IPS DF 4.7 (cell line): ENCODE measurements at regions not wholly inside any gene's neighbourhood (a gene's known extent, or its start where the extent isn't known, plus 50 kb on each side); places are given as distances from the start of the nearest gene placed in this dataset.

Source experiments
- DNase-seq: peaks from one replicate; pipeline ENCODE4 v3.0.0-alpha.2; 2013; ENCODE audit warnings: low spot score; ENCODE audit errors: extremely low read depth

DNA sequence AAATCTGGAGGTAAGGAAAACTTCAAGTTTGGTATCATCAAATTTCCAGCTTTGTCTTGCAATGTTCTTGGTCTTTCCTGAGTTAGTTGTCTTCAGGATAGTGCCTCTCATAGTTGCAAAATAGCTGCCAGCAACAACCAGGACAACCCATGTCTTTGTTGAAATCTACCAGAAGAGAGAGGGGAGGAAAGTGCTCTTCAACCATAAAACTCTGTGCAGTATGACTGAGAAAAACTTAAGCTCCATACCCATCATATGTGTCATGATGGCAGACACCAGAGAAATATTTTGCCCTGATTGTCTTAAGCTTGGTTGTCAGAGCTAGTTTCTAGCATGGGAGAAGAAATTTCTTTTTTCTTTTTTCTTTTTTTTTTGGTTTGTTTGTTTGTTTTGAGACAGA is 103.3 kb downstream of the SPRY2 start:
- DNase-seq = no peak

DNA sequence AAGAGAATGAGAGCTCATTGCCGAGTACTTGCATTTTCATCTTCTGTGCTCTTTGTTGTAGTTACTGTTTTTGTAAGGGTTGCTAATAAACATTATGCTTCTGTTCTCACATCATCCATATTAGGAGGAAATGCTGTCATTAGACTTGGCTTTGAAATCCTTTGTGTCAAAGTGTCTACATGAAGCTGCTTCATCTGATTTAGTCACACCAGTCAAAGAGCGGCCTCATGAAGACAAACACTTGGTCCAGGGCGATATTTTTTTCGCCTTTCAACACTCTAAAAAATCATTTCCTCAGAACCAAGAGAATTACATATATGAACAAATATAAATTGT is 105.0 kb downstream of the SPRY2 start:
- no peak for DNase-seq

DNA sequence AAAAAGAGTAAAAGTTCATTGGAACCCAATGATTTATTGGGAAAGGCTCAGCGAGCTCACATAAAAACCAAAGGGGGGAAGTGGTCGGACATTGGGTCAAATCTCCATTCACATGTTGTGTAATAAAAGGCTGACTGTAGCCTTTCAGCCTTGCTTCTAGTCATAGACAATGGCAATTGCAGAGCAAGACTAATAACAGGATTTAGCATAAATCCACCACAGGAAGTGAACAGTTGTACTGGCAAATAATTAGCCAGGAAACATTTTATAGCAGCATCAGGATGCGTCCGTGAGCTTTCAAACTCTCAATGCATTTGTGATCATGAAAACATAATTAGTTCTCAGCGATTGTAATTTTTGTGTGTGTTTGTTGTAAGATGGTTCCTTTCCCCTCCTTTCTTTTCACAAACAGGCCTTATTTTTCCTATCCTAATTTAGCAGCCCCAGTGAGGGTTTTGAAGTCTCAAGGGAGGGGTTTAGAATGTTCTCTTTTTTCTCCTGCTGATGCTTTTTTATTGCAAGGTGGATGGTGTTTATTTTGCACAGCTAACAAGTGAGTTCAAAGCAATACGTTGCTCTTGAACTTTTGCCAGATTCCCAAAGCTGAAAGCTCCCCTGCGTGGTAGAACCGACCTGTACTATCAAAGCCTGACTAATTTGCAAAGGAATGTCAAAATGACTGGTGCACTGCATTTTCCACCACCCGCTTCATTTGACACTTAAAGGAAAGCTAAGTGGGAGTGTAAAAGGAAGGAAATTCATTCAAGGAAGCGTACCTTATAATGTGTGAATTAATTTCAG is 105.6 kb downstream of the SPRY2 start:
- no peak for DNase-seq

DNA sequence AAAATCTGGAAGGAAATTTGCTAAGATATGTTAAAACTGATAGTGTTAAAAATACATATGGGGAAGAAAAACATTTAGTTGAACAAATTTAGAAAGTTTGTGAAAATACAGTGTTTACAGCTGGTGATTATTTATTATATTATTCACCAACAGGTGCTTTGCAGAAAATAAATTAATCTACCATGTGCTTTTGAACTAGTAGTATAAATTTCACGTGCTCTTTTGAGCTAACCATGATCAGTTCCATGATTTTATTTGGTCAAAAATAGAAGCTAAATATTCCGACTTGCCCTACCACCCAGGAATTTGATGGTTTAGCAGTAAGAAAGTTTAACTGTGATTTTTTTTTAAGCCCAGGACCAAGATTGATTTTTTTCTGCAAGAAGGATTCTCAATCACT is 113.3 kb downstream of the SPRY2 start:
- no peak for DNase-seq

DNA sequence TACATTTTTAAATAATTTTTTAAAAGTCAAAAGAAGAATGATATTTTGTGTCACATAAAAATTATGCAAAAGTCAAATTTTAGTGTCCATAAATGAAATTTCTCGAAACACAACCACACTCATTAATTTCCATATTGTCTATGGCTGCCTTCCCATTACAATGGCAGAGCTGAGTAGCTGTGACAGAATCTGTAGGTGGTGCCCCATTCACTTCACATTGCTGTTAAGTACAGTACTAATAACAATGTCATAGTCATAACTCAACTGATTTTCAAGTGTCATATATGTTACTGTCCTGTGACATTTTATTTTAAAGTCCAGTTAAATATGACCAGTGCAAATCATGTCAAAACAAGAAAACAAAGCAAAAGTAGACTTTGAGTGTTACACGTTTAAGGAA is 114.3 kb downstream of the SPRY2 start:
- DNase-seq = no peak

DNA sequence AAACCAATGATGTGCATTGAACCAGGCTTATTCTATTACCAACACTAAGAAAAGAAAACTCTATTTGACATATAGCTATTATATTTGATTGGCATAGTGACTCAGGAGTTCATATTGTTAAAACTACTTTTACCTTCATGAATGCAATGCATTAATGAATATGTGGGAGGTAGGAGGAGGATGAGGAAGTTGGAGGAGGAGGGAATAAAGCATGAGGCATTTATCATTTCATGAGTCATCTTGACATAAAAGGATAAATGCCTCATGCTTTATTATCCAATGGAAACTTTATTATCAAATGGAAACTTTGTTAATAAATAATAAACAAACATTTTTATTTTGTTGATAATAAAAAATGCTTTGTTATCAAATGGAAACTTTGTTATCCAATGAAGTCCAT is 116.5 kb downstream of the SPRY2 start:
- no peak for DNase-seq

DNA sequence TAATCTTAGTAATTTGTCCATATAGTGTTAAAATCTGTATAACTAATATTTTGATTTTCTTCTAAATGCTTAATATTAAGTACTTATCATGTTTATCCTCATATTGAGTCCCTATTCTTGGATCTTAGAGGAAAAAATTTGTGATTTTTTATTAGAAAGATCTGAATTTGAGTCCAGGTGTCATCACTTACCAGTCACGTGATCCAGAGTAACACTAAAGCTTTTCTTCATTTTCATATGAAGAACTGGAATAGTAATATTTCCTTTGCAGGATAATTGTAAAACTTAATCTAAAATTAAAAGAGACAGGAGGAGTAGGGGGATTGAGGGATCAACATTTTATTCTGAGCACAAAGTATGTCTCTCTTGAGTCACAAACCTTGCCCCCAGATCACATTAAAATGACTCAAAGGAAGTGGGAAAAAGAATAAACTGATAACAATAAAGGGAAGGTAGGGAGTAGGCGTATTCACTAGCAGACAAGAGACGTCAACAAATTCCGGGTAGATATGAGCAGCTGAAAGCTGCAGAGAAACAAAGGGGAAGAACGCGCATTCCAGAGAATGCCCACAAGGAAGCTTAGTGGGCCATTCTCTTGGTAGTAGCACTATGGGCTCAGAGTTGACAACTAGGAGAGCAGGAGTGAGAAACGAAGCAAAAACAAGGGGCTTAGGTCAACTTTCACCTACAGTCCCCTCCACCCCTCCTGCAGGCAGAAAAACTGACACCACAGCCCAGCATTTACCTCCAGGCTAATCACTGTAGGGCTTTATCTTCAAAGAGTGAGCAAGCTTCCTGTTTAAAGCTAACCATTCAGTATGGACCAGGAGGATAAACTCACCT is 123.1 kb downstream of the SPRY2 start:
- DNase-seq = no peak

DNA sequence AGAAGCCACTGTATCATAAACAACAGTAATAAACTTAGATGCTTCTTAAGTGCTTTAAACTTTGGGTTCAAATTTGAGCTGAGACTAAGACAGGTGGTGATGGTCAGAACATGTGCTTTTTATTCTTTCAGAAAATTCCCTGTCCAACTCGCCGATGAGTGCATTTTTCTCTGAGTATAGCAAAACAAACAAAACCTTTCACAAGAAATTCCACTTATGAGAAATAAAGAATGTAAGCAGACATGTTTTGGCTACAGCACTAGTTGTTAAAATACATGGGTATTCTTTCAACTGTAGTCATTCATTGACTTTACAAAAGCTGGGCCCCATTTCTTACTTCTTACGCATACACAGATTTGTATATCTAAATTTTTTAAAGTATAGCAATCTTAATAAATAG is 125.6 kb downstream of the SPRY2 start:
- no peak for DNase-seq

DNA sequence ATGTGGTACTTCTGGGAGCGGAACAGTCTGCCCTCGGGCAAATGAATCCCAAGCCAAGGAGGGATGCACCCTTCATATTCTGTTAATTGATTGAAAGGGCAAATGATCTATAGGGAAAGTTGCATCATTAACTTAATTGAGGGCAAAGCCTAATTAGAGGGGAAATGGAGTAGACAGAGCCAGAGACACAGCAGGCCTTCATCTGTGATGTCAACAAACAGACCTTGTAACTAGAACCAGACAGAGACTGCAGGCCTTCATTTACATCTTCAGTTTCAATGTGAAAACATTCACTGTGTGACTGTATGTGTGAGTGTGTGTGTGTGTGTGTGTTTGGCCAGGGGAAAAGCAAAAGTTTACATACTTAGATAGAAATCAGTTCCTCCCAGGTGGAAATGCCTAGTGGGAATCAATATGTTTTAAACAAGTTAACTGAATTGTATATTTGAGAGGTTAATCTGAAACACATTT is 126.4 kb downstream of the SPRY2 start:
- no peak for DNase-seq

DNA sequence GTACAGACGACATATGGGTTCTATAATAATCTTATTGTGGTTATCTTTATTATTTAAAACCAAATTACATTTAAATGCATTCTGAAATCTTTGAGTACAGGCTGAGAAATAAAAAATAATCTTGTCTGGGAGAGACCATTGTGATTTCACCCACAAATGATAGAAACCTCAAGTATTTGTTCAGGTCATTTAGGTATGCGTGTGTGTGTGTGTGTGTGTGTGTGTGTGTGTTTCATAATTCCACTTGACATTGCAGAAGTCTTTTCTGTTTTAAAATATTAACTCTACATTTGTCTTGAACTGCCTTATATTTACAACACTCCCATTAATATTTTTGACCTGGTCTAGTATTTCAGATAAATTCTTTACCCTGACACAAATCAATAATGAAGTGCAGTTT is 126.9 kb downstream of the SPRY2 start:
- no peak for DNase-seq

DNA sequence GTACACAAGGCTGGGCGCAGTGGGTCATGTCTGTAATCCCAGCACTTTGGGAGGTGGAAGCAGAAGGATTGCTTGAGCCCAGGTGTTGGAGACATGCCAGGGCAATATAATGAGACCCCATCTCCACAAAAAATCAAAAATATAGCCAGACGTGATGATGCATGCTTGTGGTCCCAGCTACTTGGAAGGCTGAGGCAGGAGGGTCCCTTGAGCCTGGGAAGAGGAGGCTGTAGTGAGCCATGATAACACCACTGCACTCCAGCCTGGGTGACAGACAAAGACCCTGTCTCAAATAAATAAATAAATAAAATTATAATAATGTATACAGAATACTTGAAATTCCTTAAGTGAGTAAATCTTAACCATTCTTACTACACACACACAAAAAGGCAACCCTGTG is 127.7 kb downstream of the SPRY2 start:
- DNase-seq = no peak

DNA sequence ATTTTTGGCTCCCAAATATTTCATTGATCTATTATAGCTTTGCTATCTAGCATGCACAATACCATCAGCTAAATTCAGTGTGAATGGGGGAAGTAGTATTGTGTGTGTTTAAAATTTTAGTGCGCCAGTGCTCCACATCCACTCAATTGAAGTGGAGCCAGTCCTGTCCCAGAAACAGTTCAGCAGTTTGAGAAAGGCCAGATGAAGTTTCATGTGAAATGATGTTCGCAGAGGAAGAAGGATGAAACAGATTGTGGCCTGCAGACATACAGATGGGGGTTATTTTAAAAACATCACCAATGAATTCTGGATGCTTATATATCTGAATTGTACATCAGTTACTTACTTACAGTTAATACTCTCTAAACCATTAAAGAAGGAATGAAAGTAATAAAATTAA is 129.4 kb downstream of the SPRY2 start:
- no peak for DNase-seq

DNA sequence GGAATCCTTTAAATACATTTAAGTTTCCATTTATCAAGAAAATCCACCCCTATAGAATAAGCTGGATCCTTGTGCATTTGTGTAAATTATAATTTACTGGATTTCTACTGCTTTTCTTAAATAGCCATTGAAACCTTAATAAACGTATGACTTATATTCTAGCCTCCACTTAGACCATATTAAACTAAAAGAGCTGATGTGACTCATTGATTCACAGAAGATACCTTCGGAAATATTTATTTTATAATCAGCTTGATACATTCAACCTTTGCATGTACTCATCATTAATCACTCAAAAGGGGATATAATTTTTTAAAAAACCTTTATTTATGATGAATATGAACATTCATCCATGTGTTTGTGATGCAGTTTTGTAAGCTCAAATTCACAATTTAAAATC is 136.3 kb downstream of the SPRY2 start:
- DNase-seq = no peak

DNA sequence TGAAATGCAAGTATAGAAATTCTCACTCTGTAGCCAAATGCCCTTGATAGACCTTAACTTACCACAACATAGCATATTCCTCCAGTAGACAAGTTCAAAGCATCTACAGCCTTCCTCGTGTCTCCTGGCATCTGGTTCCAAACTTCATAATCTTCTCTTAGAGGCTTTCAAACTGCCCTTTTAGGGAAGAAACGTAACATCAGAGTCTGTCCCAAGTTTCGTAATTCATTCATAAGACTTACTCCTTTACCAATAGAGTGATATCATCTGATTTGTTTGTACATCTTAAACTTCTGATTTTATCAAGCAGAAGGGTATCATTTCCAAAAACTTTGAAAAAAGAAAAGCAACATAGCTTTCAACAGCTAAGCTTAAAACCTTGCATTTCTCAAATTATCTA is 137.4 kb downstream of the SPRY2 start:
- no peak for DNase-seq

DNA sequence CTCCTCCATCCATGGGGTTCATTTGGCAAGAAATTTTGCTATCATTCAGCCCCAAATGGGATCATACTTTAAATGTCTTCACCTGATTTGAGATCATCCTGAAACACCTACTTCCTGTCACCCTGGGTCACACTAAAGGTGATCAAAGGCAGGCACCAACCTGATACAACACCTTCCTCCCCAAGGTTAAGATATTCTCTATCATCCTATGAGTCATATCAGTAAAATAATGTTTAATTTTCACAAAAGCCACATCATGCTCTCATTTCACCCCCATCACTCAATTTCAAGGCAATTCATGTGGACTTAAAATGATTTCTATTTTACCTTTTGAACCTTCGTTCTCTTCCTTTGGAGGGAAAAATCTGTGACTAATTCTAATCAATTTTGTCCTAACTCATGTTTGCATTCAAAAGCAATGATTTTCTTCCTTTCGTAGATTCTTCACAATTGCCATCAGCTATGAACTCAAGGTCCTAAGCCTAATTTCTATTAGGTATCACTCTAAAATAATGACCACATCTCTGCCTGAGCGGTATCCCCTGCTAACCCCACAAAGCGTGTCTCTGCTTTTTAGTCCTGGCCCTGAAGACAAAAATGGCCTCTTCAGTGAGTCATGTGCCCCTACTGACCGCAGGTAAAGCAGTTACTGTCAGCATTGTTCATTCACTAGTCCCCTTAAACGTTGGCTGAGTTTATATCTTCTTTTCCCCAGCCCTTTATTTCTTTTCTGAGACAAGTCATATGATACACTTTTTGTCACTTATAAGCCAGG is 139.0 kb downstream of the SPRY2 start:
- no peak for DNase-seq

DNA sequence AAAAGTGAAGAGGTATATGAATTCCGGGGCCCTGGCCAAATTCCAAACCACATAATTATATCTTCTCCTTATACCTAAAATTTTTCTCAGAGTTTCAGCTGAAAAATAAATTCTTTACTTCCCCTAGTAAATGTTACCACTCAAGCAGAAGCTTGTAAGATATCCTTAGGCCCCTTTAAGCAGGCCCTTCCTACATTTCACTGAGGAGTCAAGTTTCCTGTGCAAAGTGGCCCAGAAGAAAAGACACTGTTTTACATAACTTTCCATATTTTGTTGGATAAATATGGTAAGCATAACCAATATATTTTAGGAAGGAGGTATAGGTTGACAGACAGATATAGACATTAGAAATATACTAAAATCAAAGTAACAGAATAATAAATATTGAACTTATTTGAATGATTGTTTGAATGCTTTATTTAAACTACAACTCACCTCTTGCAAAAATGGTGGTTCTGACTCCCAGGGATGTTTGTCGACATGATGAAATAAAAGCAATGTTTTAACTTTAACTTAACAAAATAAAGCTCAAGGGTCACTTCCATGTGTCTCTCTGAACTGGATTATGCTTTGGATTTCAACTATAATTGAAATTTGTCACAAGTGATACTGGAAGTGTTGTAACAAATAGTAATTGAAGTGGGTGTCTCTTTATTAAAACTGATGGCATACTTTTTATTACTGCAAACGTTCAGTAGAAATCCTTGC is 141.2 kb downstream of the SPRY2 start:
- DNase-seq = no peak

DNA sequence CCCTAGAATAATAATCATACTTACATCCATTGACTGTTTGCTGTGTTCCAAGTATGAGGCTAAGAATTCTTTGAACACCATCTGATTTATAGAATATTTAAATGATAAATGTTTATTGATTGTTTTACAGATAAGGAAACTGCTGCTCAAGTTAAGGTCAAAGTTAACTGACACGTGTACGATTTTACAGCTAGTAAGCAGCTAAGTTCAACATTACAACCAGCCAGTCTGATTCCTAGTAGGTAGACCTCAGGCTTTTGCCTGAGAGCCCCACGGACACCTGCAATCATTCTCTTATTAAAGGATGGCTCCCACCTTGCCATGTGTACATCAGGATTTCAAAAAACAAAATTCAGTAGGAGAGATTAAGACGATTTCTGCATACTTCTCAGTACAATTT is 141.9 kb downstream of the SPRY2 start:
- no peak for DNase-seq

DNA sequence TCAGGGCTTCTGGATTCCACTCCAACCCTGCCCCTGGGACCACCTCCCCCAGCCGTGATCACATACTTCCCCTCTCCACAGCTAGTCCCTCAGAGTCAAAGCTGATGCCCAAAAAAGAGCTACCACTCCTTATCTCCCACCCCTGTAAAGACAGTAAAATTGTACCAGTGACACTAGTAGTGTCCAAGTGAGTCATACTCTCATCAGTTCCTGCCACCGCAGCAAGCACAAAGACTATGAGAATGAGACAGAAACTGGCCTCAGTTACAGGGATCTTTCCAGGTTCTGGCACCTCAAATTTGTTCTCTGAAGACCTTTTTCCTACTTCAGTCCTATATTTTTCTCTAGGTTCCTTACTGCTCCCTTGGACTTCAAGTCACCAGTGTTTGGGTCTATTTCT is 144.2 kb downstream of the SPRY2 start:
- DNase-seq = no peak

DNA sequence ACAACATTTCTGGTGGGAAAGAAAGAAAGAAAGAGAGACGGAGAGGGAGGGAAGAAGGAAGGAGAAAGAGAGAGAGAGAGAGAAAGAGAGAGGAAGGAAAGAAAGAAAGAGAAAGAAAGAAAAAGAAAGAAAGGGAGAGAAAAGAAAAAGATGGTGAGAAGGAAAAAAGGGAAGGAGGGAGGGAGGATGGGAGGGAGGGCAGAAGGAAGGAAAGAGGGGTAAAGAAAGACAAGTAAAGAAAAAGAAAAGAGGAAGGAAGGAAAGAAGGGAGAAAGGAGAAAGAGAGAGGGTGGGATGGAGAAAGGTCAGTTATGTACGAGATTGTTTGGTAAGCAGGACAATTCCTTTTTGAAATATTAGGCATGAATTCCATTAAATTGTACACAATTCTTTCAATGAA is 145.3 kb downstream of the SPRY2 start:
- DNase-seq = no peak

DNA sequence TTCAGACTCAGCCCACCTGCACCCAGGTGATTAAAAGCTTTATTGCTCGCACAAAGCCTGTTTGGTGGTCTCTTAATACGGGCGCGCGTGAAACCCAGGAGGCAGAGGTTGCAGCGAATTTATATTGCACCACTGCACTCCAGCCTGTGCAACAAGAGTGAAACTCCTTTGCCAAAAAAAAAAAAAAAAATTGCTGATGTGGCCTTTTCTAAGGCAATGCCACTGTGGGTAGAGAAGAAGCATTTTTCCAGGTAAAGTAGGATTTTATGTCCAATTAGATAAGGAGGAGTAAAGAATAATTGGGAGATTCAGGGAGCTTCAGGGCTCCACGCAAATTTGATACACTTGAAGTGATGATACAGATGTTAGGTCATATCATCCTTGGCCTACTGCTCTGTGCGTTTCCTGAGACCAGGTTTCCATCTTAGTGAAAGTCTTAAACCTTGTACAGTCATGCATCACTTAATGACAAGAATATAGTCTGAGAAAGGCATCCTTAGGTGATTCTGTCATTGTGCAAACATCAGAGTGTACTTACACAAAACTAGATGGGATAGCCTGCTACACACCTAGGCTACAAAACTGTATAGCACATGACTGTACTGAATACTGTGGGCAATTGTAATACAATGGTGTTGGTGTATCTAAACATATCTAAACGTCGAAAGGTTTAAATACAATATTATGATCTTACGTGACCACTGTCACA is 150.9 kb downstream of the SPRY2 start:
- no peak for DNase-seq
